Mesenchymal stem cell (in vitro differentiated cells and primary cell): ENCODE measurements at regions not wholly inside any gene's neighbourhood (a gene's known extent, or its start where the extent isn't known, plus 50 kb on each side); places are given as distances from the start of the nearest gene placed in this dataset.
"Not testable (repeated sequence)": the region's sequence is repeated elsewhere in the genome, so short reads cannot be mapped to it uniquely, and the experiment has no call there.

ENCODE experiments used
- DNase-seq: peaks from one replicate; pipeline ENCODE4 v3.0.0-alpha.2; 2013
- H2AFZ ChIP-seq: one replicate; pipeline ENCODE4 v1.6.1; 2013; ENCODE audit warnings: low read depth, mild to moderate bottlenecking, control low read depth, inconsistent platforms, low read length, moderate library complexity
- H2AK5ac ChIP-seq: 2 replicates; pipeline ENCODE4 v1.6.1; 2013; ENCODE audit warnings: low read length, moderate library complexity, mild to moderate bottlenecking, inconsistent platforms; ENCODE audit not compliant: severe bottlenecking
- H2BK120ac ChIP-seq: one replicate; pipeline ENCODE4 v1.6.1; 2013; ENCODE audit warnings: low read depth, mild to moderate bottlenecking, inconsistent platforms, low read length, moderate library complexity
- H2BK12ac ChIP-seq, 2 experiments: one replicate each; pipeline ENCODE4 v1.6.1; 2013; ENCODE audit warnings: inconsistent platforms in 2 of 2, low read length in 2 of 2, mild to moderate bottlenecking in 2 of 2, moderate library complexity in 2 of 2, control low read depth in 1 of 2
- H2BK15ac ChIP-seq: one replicate; pipeline ENCODE4 v1.6.1; 2013; ENCODE audit warnings: mild to moderate bottlenecking, low read depth, inconsistent platforms; ENCODE audit not compliant: poor library complexity, severe bottlenecking
- H2BK5ac ChIP-seq: 2 replicates; pipeline ENCODE4 v1.6.1; 2013; ENCODE audit warnings: low read depth, mild to moderate bottlenecking, low read length, control low read depth, inconsistent platforms; ENCODE audit not compliant: poor library complexity, severe bottlenecking
- H3K14ac ChIP-seq, 2 experiments: one replicate each; pipeline ENCODE4 v1.6.1; 2013; ENCODE audit warnings: inconsistent platforms in 2 of 2, low read length in 2 of 2, control low read depth in 1 of 2, mild to moderate bottlenecking in 1 of 2, moderate library complexity in 1 of 2
- H3K18ac ChIP-seq, 2 experiments: one replicate each; pipeline ENCODE4 v1.6.1; 2013; ENCODE audit warnings: inconsistent platforms in 2 of 2, low read length in 2 of 2, control low read depth in 1 of 2, low read depth in 1 of 2, mild to moderate bottlenecking in 1 of 2
- H3K23ac ChIP-seq, 2 experiments: one replicate each; pipeline ENCODE4 v1.6.1; 2013; ENCODE audit warnings: inconsistent platforms in 2 of 2, low read length in 2 of 2, mild to moderate bottlenecking in 2 of 2, moderate library complexity in 2 of 2, control low read depth in 1 of 2
- H3K27ac ChIP-seq: 2 replicates; pipeline ENCODE4 v1.5.1; 2013; ENCODE audit warnings: mild to moderate bottlenecking, moderate library complexity, low read length, control low read depth, inconsistent platforms; ENCODE audit not compliant: poor library complexity, severe bottlenecking
- H3K27me3 ChIP-seq, 2 experiments: 2 replicates each; pipeline versions ENCODE4 v1.6.1 to v1.7.0; 2013; ENCODE audit warnings: low read length in 2 of 2, mild to moderate bottlenecking in 2 of 2, moderate library complexity in 2 of 2, control low read depth in 1 of 2, inconsistent platforms in 1 of 2; ENCODE audit not compliant: control insufficient read depth in 1 of 2, insufficient read depth in 1 of 2
- H3K36me3 ChIP-seq, 2 experiments: 2 replicates each; pipeline versions ENCODE4 v1.6.1 to v1.7.0; 2013; ENCODE audit warnings: low read length in 2 of 2, control low read depth in 1 of 2, inconsistent platforms in 1 of 2, low read depth in 1 of 2, mild to moderate bottlenecking in 1 of 2; ENCODE audit not compliant: insufficient read depth in 2 of 2, control insufficient read depth in 1 of 2
- H3K4ac ChIP-seq, 2 experiments: one replicate each; pipeline ENCODE4 v1.6.1; 2013; ENCODE audit warnings: inconsistent platforms in 2 of 2, low read length in 2 of 2, mild to moderate bottlenecking in 2 of 2, moderate library complexity in 2 of 2, control low read depth in 1 of 2, low read depth in 1 of 2
- H3K4me1 ChIP-seq: 2 replicates; pipeline ENCODE4 v1.6.1; 2013; ENCODE audit warnings: low read depth, low read length, control low read depth; ENCODE audit not compliant: control insufficient read depth, insufficient read depth
- H3K4me2 ChIP-seq: 2 replicates; pipeline ENCODE4 v1.6.1; 2013; ENCODE audit warnings: low read length, mild to moderate bottlenecking, inconsistent platforms; ENCODE audit not compliant: poor library complexity, severe bottlenecking
- H3K4me3 ChIP-seq, 2 experiments: 2 replicates each; pipeline versions ENCODE4 v1.5.1 to v1.7.0; 2013; ENCODE audit warnings: low read length in 2 of 2, mild to moderate bottlenecking in 2 of 2, control low read depth in 1 of 2, low read depth in 1 of 2; ENCODE audit not compliant: insufficient read depth in 1 of 2
- H3K79me1 ChIP-seq: replicated peaks from 2 replicates; pipeline ENCODE4 v1.6.1; 2013; ENCODE audit warnings: mild to moderate bottlenecking, control low read depth, low read length, inconsistent platforms; ENCODE audit not compliant: poor library complexity, severe bottlenecking
- H3K9ac ChIP-seq: 2 replicates; pipeline ENCODE4 v1.7.0; 2013; ENCODE audit warnings: mild to moderate bottlenecking, low read length, moderate library complexity
- H3K9me3 ChIP-seq: 2 replicates; pipeline ENCODE4 v1.7.0; 2013; ENCODE audit warnings: mild to moderate bottlenecking, low read length; ENCODE audit not compliant: control insufficient read depth
- H4K8ac ChIP-seq: one replicate; pipeline ENCODE4 v1.6.1; 2013; ENCODE audit warnings: inconsistent platforms, mild to moderate bottlenecking, low read length, moderate library complexity
- H4K91ac ChIP-seq: one replicate; pipeline ENCODE4 v1.6.1; 2013; ENCODE audit warnings: mild to moderate bottlenecking, low read length, inconsistent platforms
- WGBS: methylation state at CpG from one replicate; pipeline ENCODE4 v1.1.7; 2013; ENCODE audit warnings: mixed read lengths; 5-methylcytosine and 5-hydroxymethylcytosine counted together

- H2BK12ac ChIP-seq = not testable (repeated sequence)
- 79% methylated on average over 21 of the region's 27 CpGs for WGBS
These were observed 97.4 kb upstream of the ZNF195 start for GRCh38 chr11:3476084-3476936.

GRCh38 chr11:3468963-3469362 is 90.0 kb upstream of the ZNF195 start:
- WGBS = 89% methylated on average over 6 of the region's 8 CpGs
- not testable (repeated sequence) for H3K27me3 ChIP-seq, DNase-seq, H3K4me1 ChIP-seq, H3K4ac ChIP-seq, H2AFZ ChIP-seq, H4K91ac ChIP-seq, H3K27ac ChIP-seq, H2BK5ac ChIP-seq, H3K18ac ChIP-seq, H2BK15ac ChIP-seq, H2BK12ac ChIP-seq, H3K14ac ChIP-seq, H3K36me3 ChIP-seq, H3K4me2 ChIP-seq, H2BK120ac ChIP-seq, H3K9ac ChIP-seq, H3K79me1 ChIP-seq, H3K4me3 ChIP-seq, H4K8ac ChIP-seq, H3K9me3 ChIP-seq, H3K23ac ChIP-seq, H2AK5ac ChIP-seq

More at GRCh38 chr11:3476084-3476936, 97.4 kb upstream of the ZNF195 start:
- not testable (repeated sequence) for H2AK5ac ChIP-seq, H3K18ac ChIP-seq, H3K23ac ChIP-seq, H3K4me3 ChIP-seq, H2BK120ac ChIP-seq, H3K27ac ChIP-seq, H3K36me3 ChIP-seq, H2BK5ac ChIP-seq, H3K27me3 ChIP-seq, H4K8ac ChIP-seq, H3K9me3 ChIP-seq, H3K4me2 ChIP-seq, H3K9ac ChIP-seq, DNase-seq, H3K14ac ChIP-seq, H3K4me1 ChIP-seq, H2AFZ ChIP-seq, H3K4ac ChIP-seq, H4K91ac ChIP-seq, H2BK15ac ChIP-seq, H3K79me1 ChIP-seq

GRCh38 chr11:3467599-3467998 is 88.7 kb upstream of the ZNF195 start:
- not testable (repeated sequence) for DNase-seq, H2BK12ac ChIP-seq, H3K4ac ChIP-seq, H2BK5ac ChIP-seq, H2AK5ac ChIP-seq, H3K9ac ChIP-seq, H3K9me3 ChIP-seq, H3K14ac ChIP-seq, H4K91ac ChIP-seq, H4K8ac ChIP-seq, H3K4me1 ChIP-seq, H2BK120ac ChIP-seq, H3K4me3 ChIP-seq, H3K23ac ChIP-seq, H3K79me1 ChIP-seq, H2AFZ ChIP-seq, H3K27me3 ChIP-seq, H3K27ac ChIP-seq, H3K4me2 ChIP-seq, H3K18ac ChIP-seq, H2BK15ac ChIP-seq, H3K36me3 ChIP-seq
- WGBS = 92% methylated on average over 2 of the region's 5 CpGs

GRCh38 chr11:3455666-3456065 is 76.7 kb upstream of the ZNF195 start:
- not testable (repeated sequence) for H3K27me3 ChIP-seq, H3K27ac ChIP-seq, H3K9me3 ChIP-seq, H3K14ac ChIP-seq, H2AK5ac ChIP-seq, H3K4me2 ChIP-seq, H3K4me3 ChIP-seq, H3K23ac ChIP-seq, H3K36me3 ChIP-seq, H2BK15ac ChIP-seq, H3K18ac ChIP-seq, H2BK12ac ChIP-seq, H2AFZ ChIP-seq, H2BK120ac ChIP-seq, H3K9ac ChIP-seq, H3K4ac ChIP-seq, H4K8ac ChIP-seq, H3K4me1 ChIP-seq, H2BK5ac ChIP-seq, DNase-seq, H4K91ac ChIP-seq, H3K79me1 ChIP-seq
- WGBS = 88% methylated on average over 9 of the region's 10 CpGs
